GM18951 (cell line): ENCODE measurements at regions not wholly inside any gene's neighbourhood (a gene's known extent, or its start where the extent isn't known, plus 50 kb on each side); places are given as distances from the start of the nearest gene placed in this dataset.
"Not testable (repeated sequence)": the region's sequence is repeated elsewhere in the genome, so short reads cannot be mapped to it uniquely, and the experiment has no call there.

Experiments
- POLR2A ChIP-seq: IDR thresholded peaks from 4 replicates; pipeline ENCODE4 v1.6.1; 2011; ENCODE audit warnings: mild to moderate bottlenecking; ENCODE audit not compliant: insufficient read length, insufficient read depth; ENCODE audit errors: extremely low read depth
- in situ Hi-C: fragments of 300-500 bp; cut with MboI; formaldehyde crosslinking; loops from one replicate; pipeline ENCODE4 v1.12.0; 2022; ENCODE audit warnings: low sequenced_read_pairs, mixed read lengths, inconsistent platforms; ENCODE audit not compliant: unreplicated experiment

DNA sequence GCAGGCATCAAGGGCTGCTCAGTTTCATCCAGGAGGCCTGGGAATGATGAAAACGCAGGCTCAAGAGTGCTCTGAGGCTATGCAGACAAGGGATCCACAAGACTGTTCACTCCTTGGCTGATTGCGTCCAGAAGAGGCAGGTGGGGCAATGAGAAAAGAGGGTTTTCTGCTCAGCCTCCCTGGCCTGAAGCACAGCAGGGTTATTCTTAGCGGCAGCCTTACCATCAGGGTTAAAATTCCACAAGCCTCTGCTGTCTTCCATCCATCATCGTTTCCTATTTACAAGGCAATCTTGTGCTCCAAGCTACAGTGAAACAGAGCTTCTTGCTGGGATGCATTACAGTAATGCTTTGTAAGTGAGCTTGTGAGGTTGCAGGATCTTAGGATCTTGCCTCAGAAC is 129.4 kb upstream of the SHH start:
- in situ Hi-C loops: no loop called here
- TF ChIP-seq POLR2A: no peak

GRCh38 chr7:155939350-155939749 is 127.1 kb upstream of the SHH start:
- no peak for TF ChIP-seq POLR2A
- in situ Hi-C loops: no loop called here

DNA sequence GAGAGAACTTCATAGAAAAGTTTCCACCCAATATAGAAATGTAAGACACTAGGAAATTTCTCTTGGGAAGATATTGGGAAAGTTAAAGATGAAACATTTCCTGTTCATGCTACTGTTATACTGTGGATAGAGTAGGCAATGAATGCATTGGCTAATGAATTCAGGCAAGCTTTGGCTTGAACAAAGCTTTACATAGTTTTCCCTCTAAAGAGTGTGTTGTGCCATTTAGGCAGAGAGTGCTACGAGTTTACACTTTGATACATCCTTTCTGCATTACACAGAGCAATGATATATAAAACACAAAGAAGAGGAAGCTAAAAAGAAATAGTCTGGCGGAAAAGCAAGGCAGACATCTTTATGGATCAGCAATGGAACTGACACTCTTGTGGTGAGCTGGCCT is 125.9 kb upstream of the SHH start:
- in situ Hi-C loops: no loop called here
- TF ChIP-seq POLR2A: no peak

DNA sequence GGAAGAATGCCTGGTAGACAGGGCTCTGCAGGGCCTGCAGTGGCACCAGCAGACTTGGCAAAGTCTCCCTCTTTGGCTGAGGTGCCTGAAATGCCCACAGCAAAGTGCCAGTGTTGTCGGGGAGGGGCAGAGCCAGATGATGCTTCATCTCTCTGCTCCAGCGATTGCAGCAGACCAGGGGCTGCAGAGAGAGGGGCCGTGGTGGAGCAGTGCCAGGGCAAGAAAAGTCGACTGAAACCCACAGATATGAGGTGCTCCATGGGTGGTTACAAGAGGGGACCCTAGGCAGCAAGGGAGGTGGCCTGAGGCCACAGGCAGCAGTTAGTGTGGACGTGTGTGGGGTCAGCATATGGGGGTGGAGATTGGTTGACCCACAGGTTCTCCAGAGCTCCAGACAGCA is 123.5 kb upstream of the SHH start:
- TF ChIP-seq POLR2A: no peak

DNA sequence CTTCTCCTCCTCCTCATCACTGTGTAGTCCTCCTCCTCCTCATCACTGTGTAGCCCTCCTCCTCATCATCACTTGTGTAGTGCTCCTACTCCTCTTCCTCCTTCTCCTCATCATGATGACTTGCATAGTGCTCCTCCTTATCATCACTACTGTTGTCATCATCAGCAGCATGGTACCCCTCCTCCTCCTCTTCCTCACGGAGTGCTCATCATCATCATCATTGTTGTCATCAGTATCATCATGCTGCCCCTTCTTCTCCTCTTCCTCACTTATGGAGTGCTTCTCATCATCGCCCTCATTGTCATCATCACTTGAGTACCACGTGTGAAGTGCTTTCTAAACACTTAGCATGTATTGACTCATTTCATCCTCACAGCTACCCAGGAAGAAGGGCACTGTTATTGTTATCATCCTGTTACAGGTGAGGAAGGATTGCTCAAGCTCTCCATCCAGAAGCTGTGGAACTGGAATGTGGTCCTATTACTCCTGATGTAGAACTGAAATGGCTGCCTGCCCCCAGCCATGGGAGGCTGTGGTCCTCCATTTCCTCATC is 122.8 kb upstream of the SHH start:
- in situ Hi-C loops: no loop called here
- no peak for TF ChIP-seq POLR2A

More for the DNA sequence above, 123.5 kb upstream of the SHH start:
- in situ Hi-C loops: no loop called here

GRCh38 chr7:155932324-155932723 is 120.1 kb upstream of the SHH start:
- in situ Hi-C loops: not testable (repeated sequence)

DNA sequence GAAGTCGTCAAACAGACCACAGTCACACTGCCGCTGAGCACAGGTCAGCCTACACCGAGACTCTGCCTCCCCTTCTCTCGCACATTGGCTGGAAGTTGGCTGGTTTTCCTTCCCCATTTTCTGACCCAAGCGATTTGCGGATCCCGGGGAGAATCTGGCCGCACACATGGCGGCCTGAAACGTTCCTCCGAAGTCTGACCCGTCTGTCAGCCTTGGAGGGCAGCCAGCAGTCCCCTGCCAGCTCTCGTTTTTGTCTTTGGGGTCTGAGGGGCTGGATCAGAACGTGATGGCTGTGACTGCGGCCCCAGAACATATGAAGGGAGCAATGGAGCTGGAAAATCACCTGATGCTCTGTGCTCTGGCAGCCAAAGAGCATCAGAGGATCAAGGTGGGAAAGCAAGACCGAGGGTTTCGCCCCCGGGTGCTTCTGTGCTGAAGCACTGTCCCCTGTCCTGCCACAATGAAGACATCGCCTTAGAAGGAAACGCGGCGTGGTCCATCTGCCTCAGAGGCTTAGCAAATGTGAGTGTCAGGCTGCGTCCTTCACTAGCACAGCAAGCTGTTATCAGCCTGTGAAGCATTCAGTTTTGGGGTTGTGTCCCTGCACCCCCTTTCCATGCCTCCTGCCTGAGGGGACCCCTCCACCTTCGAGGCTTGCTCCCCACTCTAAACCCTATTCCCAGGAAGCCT is 119.3 kb upstream of the SHH start:
- in situ Hi-C loops: no loop called here
- TF ChIP-seq POLR2A: no peak

DNA sequence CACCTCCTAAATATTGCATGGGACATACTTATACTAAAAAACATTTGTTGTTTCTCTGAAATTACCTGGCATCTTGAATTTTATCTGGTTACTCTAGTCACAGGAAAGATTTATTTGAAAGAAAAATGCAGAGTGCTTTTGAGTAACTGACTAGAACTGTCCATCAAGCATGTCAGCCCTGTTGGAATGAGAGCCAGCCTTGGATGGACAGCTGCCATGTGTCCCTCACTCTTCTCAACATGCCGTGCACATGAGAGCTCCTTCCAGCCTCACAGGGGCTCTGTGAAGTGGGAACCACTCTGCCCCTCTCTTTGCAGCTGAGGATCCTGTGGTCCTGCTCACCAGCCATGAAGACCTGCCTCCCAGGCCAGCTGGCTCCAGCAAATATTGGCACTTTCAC is 118.3 kb upstream of the SHH start:
- no peak for TF ChIP-seq POLR2A
- in situ Hi-C loops: no loop called here

DNA sequence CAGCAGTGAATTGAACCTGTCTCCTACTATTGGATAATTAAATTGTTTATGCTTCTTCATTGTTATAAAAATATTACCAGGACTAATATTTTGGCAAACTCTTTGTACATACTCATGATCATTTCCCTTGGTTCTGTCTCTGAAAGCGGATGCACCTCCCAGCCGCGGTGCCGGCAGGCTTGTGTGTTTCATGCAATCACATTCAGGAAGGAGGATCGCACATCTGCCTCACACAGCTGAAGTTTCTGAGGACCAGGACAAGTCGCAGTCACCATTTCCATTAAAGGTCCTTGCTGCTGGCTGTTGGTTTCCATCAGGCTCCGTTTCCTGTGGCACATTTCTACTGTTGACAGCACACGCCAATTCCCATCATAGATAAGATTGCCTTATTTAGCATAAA is 117.8 kb upstream of the SHH start:
- in situ Hi-C loops: no loop called here

DNA sequence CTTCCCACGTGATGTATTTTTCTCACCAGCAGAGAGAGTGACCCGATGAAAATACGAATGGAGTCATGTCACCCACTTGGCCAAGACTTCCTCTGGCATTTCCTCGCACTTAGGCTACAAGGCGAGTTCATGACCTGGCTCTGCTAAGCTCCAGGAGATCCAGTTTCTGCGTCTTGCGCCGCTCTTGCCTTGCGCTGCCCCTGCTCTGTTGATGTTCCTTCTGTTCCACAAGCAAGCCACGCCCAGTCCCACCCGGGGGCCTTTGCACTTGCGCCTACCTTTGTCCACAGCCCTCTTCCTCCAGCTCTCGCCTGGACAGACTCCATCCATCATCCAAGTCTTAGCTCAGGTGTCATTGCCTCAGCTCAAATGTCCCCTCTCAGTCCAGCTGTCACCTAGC is 116.3 kb upstream of the SHH start:
- in situ Hi-C loops: no loop called here
- no peak for TF ChIP-seq POLR2A

More for the DNA sequence above, 117.8 kb upstream of the SHH start:
- TF ChIP-seq POLR2A: no peak

DNA sequence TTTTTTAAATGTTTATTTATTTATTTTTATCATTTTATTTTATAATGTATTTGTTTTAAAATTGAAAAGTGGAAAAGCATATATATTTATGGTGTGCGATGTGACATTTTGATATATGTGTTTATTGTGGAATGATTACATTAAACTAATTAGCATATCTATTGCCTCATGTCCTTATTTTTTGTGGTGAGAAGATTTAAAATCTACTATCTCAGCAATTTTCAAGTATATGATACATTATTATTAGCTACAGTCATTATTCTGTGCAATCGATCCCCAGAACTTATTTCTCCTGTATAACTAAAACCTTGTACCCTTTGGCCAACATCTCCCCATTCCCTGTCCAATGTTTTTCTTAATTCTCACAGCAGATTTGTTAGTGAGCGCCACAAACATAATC is 115.6 kb upstream of the SHH start:
- TF ChIP-seq POLR2A: no peak
- in situ Hi-C loops: no loop called here

- in situ Hi-C loops: no loop called here
- TF ChIP-seq POLR2A: no peak
Observed at GRCh38 chr7:155925682-155926081, 113.4 kb upstream of the SHH start.

DNA sequence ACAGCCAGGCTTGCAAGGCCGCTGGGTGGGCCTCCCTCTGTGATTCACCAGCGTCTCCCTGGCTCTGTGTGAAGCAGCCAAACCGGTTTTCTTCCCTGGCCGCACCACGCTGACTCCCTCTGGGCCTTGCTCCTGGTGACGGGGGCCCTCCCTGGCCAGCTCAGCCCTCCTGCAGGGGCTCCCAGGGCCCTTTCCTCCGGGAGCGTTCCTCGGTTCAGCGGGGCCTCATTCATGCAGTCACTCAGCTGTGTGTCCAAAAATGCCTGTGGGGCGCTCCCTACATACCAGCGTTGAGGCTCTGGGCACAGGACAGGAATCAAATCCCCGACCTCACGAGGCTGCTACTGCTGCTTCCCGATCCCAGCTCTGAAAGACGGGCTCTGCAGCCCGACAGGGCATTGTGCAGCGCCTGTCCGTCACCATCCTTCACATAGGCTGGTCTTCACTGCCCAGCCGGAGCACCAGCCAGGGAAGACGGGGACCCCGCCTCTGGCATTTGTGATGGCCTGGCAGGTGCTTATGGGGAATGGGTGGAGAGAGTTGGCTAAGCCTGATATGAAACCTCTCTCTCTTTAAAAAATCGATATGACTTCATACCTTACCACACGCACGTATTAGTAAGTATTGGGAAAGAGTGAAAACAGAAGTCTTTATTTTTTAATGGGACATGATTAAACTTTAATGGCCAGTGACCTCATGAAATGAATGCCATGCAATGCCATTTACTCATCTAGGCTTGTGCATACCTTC is 110.0 kb upstream of the SHH start:
- in situ Hi-C loops: no loop called here
- no peak for TF ChIP-seq POLR2A

DNA sequence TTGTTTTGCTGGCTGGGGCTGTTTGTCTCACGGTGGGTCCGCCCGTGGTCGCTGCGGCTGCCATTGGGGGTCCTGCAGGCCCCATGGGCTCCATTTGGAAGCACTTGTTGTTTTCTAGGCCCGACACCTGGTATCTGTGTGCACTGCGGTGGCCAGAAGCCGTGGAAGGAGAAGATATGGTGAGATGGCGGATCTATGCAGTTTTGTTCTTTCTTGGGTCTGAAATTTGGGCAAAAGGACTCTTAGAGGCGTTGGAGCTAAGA is 109.5 kb upstream of the SHH start:
- TF ChIP-seq POLR2A: no peak
- in situ Hi-C loops: no loop called here
